Activated T-helper 17 cell treated with anti-CD3 and anti-CD28 coated beads, Interleukin-2, amount 50 U/mL, for 72 hours (primary cell): ENCODE measurements at regions not wholly inside any gene's neighbourhood (a gene's known extent, or its start where the extent isn't known, plus 50 kb on each side); places are given as distances from the start of the nearest gene placed in this dataset.
"Not testable (repeated sequence)": the region's sequence is repeated elsewhere in the genome, so short reads cannot be mapped to it uniquely, and the experiment has no call there.

Source experiments
- ATAC-seq: fragments of 150-1000 bp; cut with Tn5 transposase; replicated peaks from 2 replicates; pipeline ENCODE4 v1.10.0; 2021; ENCODE audit warnings: mild to moderate bottlenecking, moderate library complexity
- H3K27ac Mint-ChIP-seq: one replicate; pipeline ENCODE4 v1.8.0; 2022; ENCODE audit warnings: mixed read lengths
- H3K27me3 Mint-ChIP-seq: one replicate; pipeline ENCODE4 v1.8.0; 2022; ENCODE audit warnings: mixed read lengths
- H3K36me3 Mint-ChIP-seq: one replicate; pipeline ENCODE4 v1.8.0; 2022; ENCODE audit warnings: low read depth, mild to moderate bottlenecking, mixed read lengths
- H3K4me1 Mint-ChIP-seq: one replicate; pipeline ENCODE4 v1.8.0; 2022; ENCODE audit warnings: mixed read lengths
- H3K4me3 Mint-ChIP-seq: one replicate; pipeline ENCODE4 v1.8.0; 2022; ENCODE audit warnings: mild to moderate bottlenecking, mixed read lengths
- H3K9me3 Mint-ChIP-seq: one replicate; pipeline ENCODE4 v1.8.0; 2022; ENCODE audit warnings: mixed read lengths

DNA sequence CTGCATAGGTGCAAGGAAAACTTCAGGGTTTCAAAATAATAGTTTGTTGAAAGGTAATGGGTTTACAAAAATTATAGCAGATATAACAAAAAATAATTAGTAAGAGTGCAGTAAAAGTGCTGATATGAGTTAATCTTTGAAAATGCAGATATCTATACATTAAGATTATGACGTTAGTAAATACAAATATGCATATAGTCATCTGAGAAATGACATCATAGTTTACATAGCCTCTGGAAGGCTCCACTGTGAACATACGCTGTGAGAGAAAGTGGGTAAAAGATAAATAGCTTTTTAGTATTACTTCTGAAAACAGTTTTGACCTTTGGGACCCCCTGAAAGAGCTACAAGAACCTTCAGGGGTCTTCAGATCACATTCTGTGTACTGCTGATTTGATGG is 356.2 kb upstream of the SNX7 start:
- no peaks in the 10 kb centered on the region for H3K36me3 Mint-ChIP-seq
- peaks cover 3% of the 10 kb centered on the region for H3K27me3 Mint-ChIP-seq
- no peak overlapping the region for H3K27ac Mint-ChIP-seq
- no peak for ATAC-seq
- H3K9me3 Mint-ChIP-seq: no peaks in the 10 kb centered on the region
- no peaks in the 10 kb centered on the region for H3K4me1 Mint-ChIP-seq
- no peak overlapping the region for H3K4me3 Mint-ChIP-seq

GRCh38 chr1:98304888-98305287 is 356.6 kb upstream of the SNX7 start:
- Mint-ChIP-seq H3K27me3 (peaks cover 3% of the 10 kb centered on the region), H3K4me1 (no peaks in the 10 kb centered on the region), H3K4me3 (no peak overlapping the region), H3K27ac (no peak overlapping the region), H3K36me3 (no peaks in the 10 kb centered on the region), H3K9me3 (no peaks in the 10 kb centered on the region)
- ATAC-seq: no peak

GRCh38 chr1:98299861-98300260 is 361.7 kb upstream of the SNX7 start:
- no peaks in the 10 kb centered on the region for H3K4me1 Mint-ChIP-seq

DNA sequence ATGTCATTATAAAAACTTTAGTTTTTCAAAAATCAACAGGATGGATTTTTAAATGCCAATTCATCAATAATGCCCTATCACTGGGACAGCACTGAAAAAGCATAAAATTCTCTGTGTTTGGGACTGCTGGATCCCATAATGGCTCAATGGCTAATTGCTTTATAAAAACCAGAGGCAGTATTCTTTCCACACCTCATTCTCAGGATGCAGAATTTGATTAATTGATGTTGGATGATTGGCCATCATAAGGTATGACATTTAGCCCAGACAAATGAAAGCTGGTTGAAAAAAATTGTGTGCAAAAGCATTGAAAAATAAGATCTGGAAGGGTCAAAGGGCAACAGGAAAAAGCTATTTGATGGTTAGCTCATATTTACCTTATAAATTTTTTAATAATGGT is 362.2 kb upstream of the SNX7 start:
- H3K4me3 Mint-ChIP-seq: no peak overlapping the region
- H3K36me3 Mint-ChIP-seq: no peaks in the 10 kb centered on the region
- H3K27me3 Mint-ChIP-seq: no peaks in the 10 kb centered on the region
- ATAC-seq: no peak
- H3K4me1 Mint-ChIP-seq: no peaks in the 10 kb centered on the region
- no peaks in the 10 kb centered on the region for H3K9me3 Mint-ChIP-seq
- no peak overlapping the region for H3K27ac Mint-ChIP-seq

More at GRCh38 chr1:98299861-98300260, 361.7 kb upstream of the SNX7 start:
- Mint-ChIP-seq H3K27ac (no peak overlapping the region), H3K36me3 (no peaks in the 10 kb centered on the region), H3K27me3 (peaks cover 1% of the 10 kb centered on the region), H3K4me3 (no peak overlapping the region), H3K9me3 (no peaks in the 10 kb centered on the region)
- ATAC-seq: no peak

DNA sequence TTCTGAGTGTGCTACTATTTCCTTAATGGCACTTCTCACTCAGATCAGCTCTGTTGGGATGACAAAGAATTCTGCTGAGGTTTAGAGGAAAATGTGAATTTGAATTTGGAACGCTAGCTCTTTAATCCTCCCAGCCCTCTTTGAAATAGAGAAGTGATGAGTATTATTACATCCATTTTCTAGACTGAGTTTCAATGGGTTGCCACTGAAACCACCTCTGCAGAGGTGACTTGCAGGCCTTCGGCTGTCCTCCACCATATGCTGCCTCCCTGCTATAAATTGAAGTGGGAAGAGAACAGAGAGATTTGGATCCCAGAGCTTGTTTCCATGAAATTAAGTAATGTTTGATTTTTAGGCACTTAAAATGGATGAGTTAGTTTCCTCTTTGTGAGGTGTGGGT is 363.2 kb upstream of the SNX7 start:
- Mint-ChIP-seq H3K4me1 (no peaks in the 10 kb centered on the region), H3K36me3 (no peaks in the 10 kb centered on the region), H3K27ac (no peak overlapping the region), H3K4me3 (no peak overlapping the region), H3K9me3 (no peaks in the 10 kb centered on the region), H3K27me3 (no peaks in the 10 kb centered on the region)
- no peak for ATAC-seq

DNA sequence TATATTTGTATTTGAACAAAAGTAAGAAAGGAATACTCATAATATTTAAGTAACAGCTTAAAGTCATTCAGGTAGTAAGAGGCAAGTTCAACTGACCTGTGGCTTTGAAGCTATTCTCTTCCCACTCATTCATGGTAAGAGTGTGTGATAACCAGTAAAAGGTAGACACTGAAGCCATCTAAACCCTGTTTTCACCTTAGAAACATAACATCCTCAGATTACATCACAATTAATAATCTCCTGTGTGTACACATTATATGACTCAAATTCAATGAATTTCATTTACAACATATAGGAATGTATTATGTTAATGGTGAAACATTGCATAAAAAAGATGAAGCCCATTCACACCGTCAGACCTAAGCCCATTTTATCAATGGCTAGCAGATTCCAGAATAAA is 364.8 kb upstream of the SNX7 start:
- H3K36me3 Mint-ChIP-seq: no peaks in the 10 kb centered on the region
- no peak for ATAC-seq
- no peak overlapping the region for H3K4me3 Mint-ChIP-seq
- H3K27me3 Mint-ChIP-seq: no peaks in the 10 kb centered on the region
- no peaks in the 10 kb centered on the region for H3K9me3 Mint-ChIP-seq
- H3K4me1 Mint-ChIP-seq: no peaks in the 10 kb centered on the region
- no peak overlapping the region for H3K27ac Mint-ChIP-seq

- Mint-ChIP-seq H3K4me1 (no peaks in the 10 kb centered on the region), H3K4me3 (no peak overlapping the region), H3K27ac (no peak overlapping the region), H3K9me3 (no peaks in the 10 kb centered on the region), H3K27me3 (no peaks in the 10 kb centered on the region), H3K36me3 (no peaks in the 10 kb centered on the region)
- no peak for ATAC-seq
Observed at GRCh38 chr1:98294127-98294526, 367.4 kb upstream of the SNX7 start.

DNA sequence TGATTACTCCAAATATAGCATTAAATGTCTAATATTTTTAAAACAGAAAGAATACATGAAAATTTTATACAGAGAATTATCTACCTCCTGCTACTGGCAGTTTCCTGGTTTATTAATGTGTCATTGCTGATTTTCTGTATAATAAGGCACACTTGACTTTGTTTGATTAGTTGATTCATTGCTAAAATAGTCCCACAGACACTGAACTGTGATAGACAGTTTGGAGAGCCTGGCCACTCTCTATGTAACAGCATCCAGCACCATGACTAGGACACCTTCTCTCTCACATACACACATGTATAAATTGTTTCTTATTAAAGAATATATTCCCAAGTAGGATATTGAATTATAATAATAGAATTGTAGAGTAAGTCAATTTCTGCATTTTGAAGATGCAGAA is 368.5 kb upstream of the SNX7 start:
- Mint-ChIP-seq H3K9me3 (no peaks in the 10 kb centered on the region), H3K4me1 (no peaks in the 10 kb centered on the region), H3K36me3 (no peaks in the 10 kb centered on the region), H3K27me3 (no peaks in the 10 kb centered on the region), H3K4me3 (no peak overlapping the region), H3K27ac (no peak overlapping the region)
- no peak for ATAC-seq

GRCh38 chr1:98289311-98289710 is 368.5 kb upstream of the DPYD start:
- Mint-ChIP-seq H3K4me3 (no peak overlapping the region), H3K9me3 (no peaks in the 10 kb centered on the region), H3K27me3 (no peaks in the 10 kb centered on the region), H3K27ac (no peak overlapping the region), H3K36me3 (no peaks in the 10 kb centered on the region), H3K4me1 (no peaks in the 10 kb centered on the region)
- no peak for ATAC-seq

GRCh38 chr1:98288494-98288893 is 367.7 kb upstream of the DPYD start:
- no peaks in the 10 kb centered on the region for H3K36me3 Mint-ChIP-seq
- H3K27me3 Mint-ChIP-seq: no peaks in the 10 kb centered on the region
- ATAC-seq: no peak
- no peaks in the 10 kb centered on the region for H3K4me1 Mint-ChIP-seq
- no peak overlapping the region for H3K4me3 Mint-ChIP-seq
- H3K27ac Mint-ChIP-seq: no peak overlapping the region
- H3K9me3 Mint-ChIP-seq: no peaks in the 10 kb centered on the region

- Mint-ChIP-seq H3K9me3 (no peaks in the 10 kb centered on the region), H3K4me3 (no peak overlapping the region), H3K27me3 (no peaks in the 10 kb centered on the region), H3K27ac (no peak overlapping the region), H3K4me1 (no peaks in the 10 kb centered on the region), H3K36me3 (no peaks in the 10 kb centered on the region)
- no peak for ATAC-seq
Observed at GRCh38 chr1:98287626-98288025, 366.8 kb upstream of the DPYD start.

GRCh38 chr1:98286656-98287055 is 365.8 kb upstream of the DPYD start:
- Mint-ChIP-seq H3K27ac (no peak overlapping the region), H3K27me3 (no peaks in the 10 kb centered on the region), H3K4me1 (no peaks in the 10 kb centered on the region), H3K36me3 (no peaks in the 10 kb centered on the region), H3K9me3 (no peaks in the 10 kb centered on the region), H3K4me3 (no peak overlapping the region)
- no peak for ATAC-seq

DNA sequence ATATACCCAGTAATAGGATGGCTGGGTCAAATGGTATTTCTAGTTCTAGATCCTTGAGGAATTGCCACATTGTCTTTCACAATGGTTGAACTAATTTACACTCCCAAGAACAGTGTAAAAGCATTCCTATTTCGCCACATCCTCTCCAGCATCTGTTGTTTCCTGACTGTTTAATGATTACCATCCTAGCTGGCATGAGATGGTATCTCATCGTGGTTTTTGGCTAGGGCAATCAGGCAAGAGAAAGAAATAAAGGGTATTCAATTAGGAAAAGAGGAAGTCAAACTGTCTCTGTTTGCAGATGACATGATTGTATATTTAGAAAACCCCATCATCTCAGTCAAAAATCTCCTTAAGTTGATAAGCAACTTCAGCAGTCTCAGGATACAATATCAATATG is 364.5 kb upstream of the DPYD start:
- H3K4me1 Mint-ChIP-seq, ATAC-seq, H3K9me3 Mint-ChIP-seq, H3K27ac Mint-ChIP-seq, H3K27me3 Mint-ChIP-seq, H3K4me3 Mint-ChIP-seq, H3K36me3 Mint-ChIP-seq: not testable (repeated sequence)

- no peaks in the 10 kb centered on the region for H3K4me1 Mint-ChIP-seq
Observed at GRCh38 chr1:98280049-98280448, 359.2 kb upstream of the DPYD start.

DNA sequence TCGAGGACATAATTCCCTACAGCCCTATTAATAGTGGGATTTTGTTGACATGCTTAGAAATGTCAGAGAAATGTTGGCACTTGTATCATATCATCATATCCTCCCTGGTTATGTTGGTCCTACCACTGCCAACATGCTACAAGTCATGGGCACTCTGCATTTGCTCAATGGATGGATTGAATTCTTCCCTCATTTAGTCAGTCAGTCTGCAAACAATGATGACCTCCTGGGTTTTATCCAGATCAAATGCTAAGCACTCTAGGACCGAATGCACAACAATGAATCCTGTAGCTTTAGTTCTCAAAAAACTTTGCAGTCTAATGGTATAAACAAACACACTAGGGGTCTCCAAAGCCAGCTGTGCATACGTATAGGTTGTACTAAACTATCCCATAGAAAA is 357.2 kb upstream of the DPYD start:
- Mint-ChIP-seq H3K4me3 (no peak overlapping the region), H3K9me3 (no peaks in the 10 kb centered on the region), H3K36me3 (no peaks in the 10 kb centered on the region), H3K4me1 (no peaks in the 10 kb centered on the region), H3K27ac (no peak overlapping the region), H3K27me3 (no peaks in the 10 kb centered on the region)
- ATAC-seq: no peak

More at GRCh38 chr1:98280049-98280448, 359.2 kb upstream of the DPYD start:
- Mint-ChIP-seq H3K36me3 (no peaks in the 10 kb centered on the region), H3K27ac (no peak overlapping the region), H3K9me3 (no peaks in the 10 kb centered on the region), H3K4me3 (no peak overlapping the region), H3K27me3 (no peaks in the 10 kb centered on the region)
- no peak for ATAC-seq

GRCh38 chr1:98277118-98277517 is 356.3 kb upstream of the DPYD start:
- H3K9me3 Mint-ChIP-seq: no peaks in the 10 kb centered on the region
- no peaks in the 10 kb centered on the region for H3K36me3 Mint-ChIP-seq
- no peaks in the 10 kb centered on the region for H3K4me1 Mint-ChIP-seq
- ATAC-seq: no peak
- no peak overlapping the region for H3K27ac Mint-ChIP-seq
- no peak overlapping the region for H3K4me3 Mint-ChIP-seq
- H3K27me3 Mint-ChIP-seq: no peaks in the 10 kb centered on the region
